SU-DHL-6 (cell line): ENCODE measurements at regions not wholly inside any gene's neighbourhood (a gene's known extent, or its start where the extent isn't known, plus 50 kb on each side); places are given as distances from the start of the nearest gene placed in this dataset.

Source experiments
- CTCF ChIP-seq: fragments of 200-600 bp; sonication (generic); IDR thresholded peaks from one replicate; pipeline ENCODE4 v1.5.1; 2017; ENCODE audit warnings: antibody characterized with exemption, mild to moderate bottlenecking, low read length, moderate library complexity; ENCODE audit not compliant: insufficient read depth, poor library complexity, severe bottlenecking
- EZH2phosphoT487 ChIP-seq: fragments of 200-600 bp; sonication (generic), shearing (Covaris generic); conservative IDR thresholded peaks from 2 replicates; pipeline ENCODE4 v1.6.1; 2018; ENCODE audit warnings: mild to moderate bottlenecking, antibody characterized with exemption, low read length, moderate library complexity, mixed read lengths

GRCh38 chr7:24051651-24052050 lies 232.3 kb upstream of the NPY start:
- no peak for TF ChIP-seq CTCF
- no peak for TF ChIP-seq EZH2phosphoT487
